Activated CD4-positive, alpha-beta T cell treated with anti-CD3 and anti-CD28 coated beads, Interleukin-2, amount 10 ng/mL, durations not matched to agents 7 days and 5 days (primary cell): ENCODE measurements at regions not wholly inside any gene's neighbourhood (a gene's known extent, or its start where the extent isn't known, plus 50 kb on each side); places are given as distances from the start of the nearest gene placed in this dataset.

Experiments used
- CTCF ChIA-PET: fragments of 350-600 bp; sonication (Branson Sonifier 250); formaldehyde crosslinking; loops from one replicate; lab custom pipeline; 2021; ENCODE audit warnings: antibody characterized with exemption; lab: Charles Lee
- POLR2A ChIA-PET: fragments of 350-600 bp; sonication (Branson Sonifier 250); formaldehyde crosslinking; loops from one replicate; lab custom pipeline; 2021; ENCODE audit warnings: antibody characterized with exemption; lab: Charles Lee
- DNase-seq: peaks from one replicate; pipeline ENCODE4 v3.0.0-alpha.2; 2020
- H3K27ac Mint-ChIP-seq: one replicate; pipeline ENCODE4 v1.8.0; 2021; ENCODE audit warnings: mild to moderate bottlenecking, moderate library complexity, mixed read lengths
- H3K27me3 Mint-ChIP-seq: one replicate; pipeline ENCODE4 v1.8.0; 2021; ENCODE audit warnings: mixed read lengths
- H3K36me3 Mint-ChIP-seq: one replicate; pipeline ENCODE4 v1.8.0; 2021; ENCODE audit warnings: low read depth, mixed read lengths
- H3K4me1 Mint-ChIP-seq: one replicate; pipeline ENCODE4 v1.8.0; 2021; ENCODE audit warnings: mixed read lengths
- H3K4me3 Mint-ChIP-seq: one replicate; pipeline ENCODE4 v1.8.0; 2021; ENCODE audit warnings: mild to moderate bottlenecking, moderate library complexity, mixed read lengths
- H3K9me3 Mint-ChIP-seq: one replicate; pipeline ENCODE4 v1.8.0; 2021; ENCODE audit warnings: mixed read lengths

- Mint-ChIP-seq H3K9me3 (peaks cover 2% of the 10 kb centered on the region), H3K4me1 (no peaks in the 10 kb centered on the region), H3K27me3 (peaks cover 3% of the 10 kb centered on the region), H3K4me3 (no peak overlapping the region), H3K27ac (no peak overlapping the region), H3K36me3 (no peaks in the 10 kb centered on the region)
- CTCF ChIA-PET, result no interaction called here
- no peak for DNase-seq
- POLR2A ChIA-PET, result no interaction called here
Observed at GRCh38 chr2:133674066-133674432, 105.8 kb upstream of the NCKAP5 start.

GRCh38 chr2:133674433-133675331, 106.4 kb upstream of the NCKAP5 start:
- Mint-ChIP-seq H3K9me3 (no peaks in the 10 kb centered on the region), H3K36me3 (no peaks in the 10 kb centered on the region), H3K4me1 (no peaks in the 10 kb centered on the region), H3K4me3 (no peak overlapping the region), H3K27ac (no peak overlapping the region), H3K27me3 (peaks cover 3% of the 10 kb centered on the region)
- POLR2A ChIA-PET, result no interaction called here
- CTCF ChIA-PET, result no interaction called here
- no peak for DNase-seq

- ChIA-PET POLR2A (no interaction called here), CTCF (interaction anchor here (1.1 kb wide), 1 partner anchor 14 kb away, joined by 3 read pairs; no protein-coding TSS in a partner anchor)
- no peak overlapping the region for H3K27ac Mint-ChIP-seq
- no peaks in the 10 kb centered on the region for H3K36me3 Mint-ChIP-seq
- DNase-seq, result no peak
- H3K9me3 Mint-ChIP-seq, result no peaks in the 10 kb centered on the region
- H3K27me3 Mint-ChIP-seq, result peaks cover 3% of the 10 kb centered on the region
- no peak overlapping the region for H3K4me3 Mint-ChIP-seq
- no peaks in the 10 kb centered on the region for H3K4me1 Mint-ChIP-seq
Observed at GRCh38 chr2:133676392-133677130, 108.3 kb upstream of the NCKAP5 start.

DNA sequence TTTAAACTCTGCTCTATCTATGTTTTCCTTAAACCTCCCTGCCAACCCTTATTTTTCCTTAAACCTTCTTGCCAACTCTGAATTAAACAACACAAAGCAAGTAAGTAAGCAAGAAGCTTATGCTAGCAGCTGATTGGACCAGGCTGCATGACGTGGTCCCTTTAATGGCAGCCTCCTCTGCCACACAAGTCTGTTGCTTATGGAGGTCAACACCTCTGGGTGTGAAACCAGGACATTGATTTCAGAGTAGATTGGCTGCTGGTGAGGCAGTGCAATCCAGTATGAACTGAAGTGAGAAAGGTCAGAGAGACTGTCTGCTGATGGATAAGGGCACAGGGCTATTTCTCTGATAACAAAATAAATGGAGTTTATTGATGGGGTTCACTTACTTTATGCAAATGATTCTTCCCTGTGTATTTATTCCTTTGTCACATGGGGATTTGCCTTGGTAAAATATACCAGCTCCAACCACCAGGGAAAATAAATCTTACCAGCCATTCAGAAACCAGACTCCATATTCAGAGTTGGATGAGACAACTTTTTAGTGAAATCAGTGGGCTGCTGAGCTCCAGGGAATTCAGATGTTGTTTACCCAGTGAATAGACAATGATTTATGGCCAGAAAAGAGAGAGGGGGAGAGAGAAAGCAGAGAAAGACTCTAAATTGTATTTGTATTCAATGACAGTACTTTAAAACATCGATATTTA, 112.2 kb upstream of the NCKAP5 start:
- ChIA-PET CTCF (interaction anchor here (0.5 kb wide), 1 partner anchor 1247 kb away, joined by 3 read pairs; no protein-coding TSS in a partner anchor), POLR2A (no interaction called here)
- no peaks in the 10 kb centered on the region for H3K9me3 Mint-ChIP-seq
- peaks cover 2% of the 10 kb centered on the region for H3K27me3 Mint-ChIP-seq
- no peak overlapping the region for H3K27ac Mint-ChIP-seq
- H3K4me3 Mint-ChIP-seq, result no peak overlapping the region
- DNase-seq, result no peak
- no peaks in the 10 kb centered on the region for H3K36me3 Mint-ChIP-seq
- H3K4me1 Mint-ChIP-seq, result no peaks in the 10 kb centered on the region

- no peak overlapping the region for H3K27ac Mint-ChIP-seq
- POLR2A ChIA-PET, result no interaction called here
- H3K36me3 Mint-ChIP-seq, result no peaks in the 10 kb centered on the region
- no peaks in the 10 kb centered on the region for H3K4me1 Mint-ChIP-seq
- no peaks in the 10 kb centered on the region for H3K27me3 Mint-ChIP-seq
- DNase-seq, result no peak
- no peaks in the 10 kb centered on the region for H3K9me3 Mint-ChIP-seq
- CTCF ChIA-PET, result interaction anchor here (1.0 kb wide), 1 partner anchor 9 kb away, joined by 3 read pairs; no protein-coding TSS in a partner anchor
- H3K4me3 Mint-ChIP-seq, result no peak overlapping the region
Observed at GRCh38 chr2:133682347-133682746, 114.1 kb upstream of the NCKAP5 start.

GRCh38 chr2:133682906-133683305, 114.6 kb upstream of the NCKAP5 start:
- no peaks in the 10 kb centered on the region for H3K27me3 Mint-ChIP-seq
- H3K27ac Mint-ChIP-seq, result no peak overlapping the region
- H3K4me3 Mint-ChIP-seq, result no peak overlapping the region
- H3K36me3 Mint-ChIP-seq, result no peaks in the 10 kb centered on the region
- no peaks in the 10 kb centered on the region for H3K4me1 Mint-ChIP-seq
- H3K9me3 Mint-ChIP-seq, result no peaks in the 10 kb centered on the region
- ChIA-PET POLR2A (no interaction called here), CTCF (interaction anchor here (1.0 kb wide), 1 partner anchor 8 kb away, joined by 3 read pairs; no protein-coding TSS in a partner anchor)
- DNase-seq, result no peak

- Mint-ChIP-seq H3K4me3 (no peak overlapping the region), H3K27me3 (no peaks in the 10 kb centered on the region), H3K36me3 (no peaks in the 10 kb centered on the region), H3K4me1 (no peaks in the 10 kb centered on the region), H3K27ac (no peak overlapping the region), H3K9me3 (no peaks in the 10 kb centered on the region)
- DNase-seq, result no peak
- ChIA-PET CTCF (no interaction called here), POLR2A (no interaction called here)
Observed at GRCh38 chr2:133685636-133686215, 117.5 kb upstream of the NCKAP5 start.

- ChIA-PET CTCF (interaction anchor here (0.7 to 1.2 kb wide), 3 partner anchors 9 to 722 kb away, joined by 3 read pairs; no protein-coding TSS in a partner anchor), POLR2A (no interaction called here)
- Mint-ChIP-seq H3K36me3 (no peaks in the 10 kb centered on the region), H3K9me3 (no peaks in the 10 kb centered on the region), H3K4me3 (no peak overlapping the region), H3K27ac (no peak overlapping the region), H3K27me3 (peaks cover 2% of the 10 kb centered on the region), H3K4me1 (no peaks in the 10 kb centered on the region)
- no peak for DNase-seq
Observed at GRCh38 chr2:133690780-133691179, 122.5 kb upstream of the NCKAP5 start.

DNA sequence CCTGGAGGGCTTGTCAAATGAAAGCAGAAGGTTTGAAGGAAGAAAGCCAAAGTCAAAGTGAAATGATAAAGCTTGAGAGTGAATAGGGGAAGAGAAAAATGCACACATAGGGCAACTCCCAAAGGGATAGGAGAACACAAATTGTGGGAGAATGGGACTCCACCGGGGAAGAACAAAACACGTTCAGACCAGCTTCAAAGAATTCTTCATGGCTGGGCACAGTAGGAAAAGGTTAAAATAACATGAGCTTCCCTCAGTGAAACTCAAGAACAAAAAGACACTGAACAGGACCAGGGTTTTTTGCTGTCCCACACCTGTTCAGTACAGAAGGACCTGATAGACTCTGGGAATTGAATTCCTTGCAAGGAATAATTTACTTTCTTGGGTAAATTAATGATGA, 123.1 kb upstream of the NCKAP5 start:
- Mint-ChIP-seq H3K27me3 (peaks cover 2% of the 10 kb centered on the region), H3K9me3 (no peaks in the 10 kb centered on the region), H3K36me3 (no peaks in the 10 kb centered on the region), H3K27ac (no peak overlapping the region), H3K4me1 (no peaks in the 10 kb centered on the region), H3K4me3 (no peak overlapping the region)
- ChIA-PET POLR2A (no interaction called here), CTCF (interaction anchor here (1.1 to 1.2 kb wide), 2 partner anchors 9 to 14 kb away, joined by 3 read pairs; no protein-coding TSS in a partner anchor)
- DNase-seq, result no peak

- H3K4me1 Mint-ChIP-seq, result no peaks in the 10 kb centered on the region
- no peak overlapping the region for H3K4me3 Mint-ChIP-seq
- no peaks in the 10 kb centered on the region for H3K36me3 Mint-ChIP-seq
- ChIA-PET POLR2A (no interaction called here), CTCF (no interaction called here)
- DNase-seq, result no peak
- H3K9me3 Mint-ChIP-seq, result peaks cover 4% of the 10 kb centered on the region
- no peak overlapping the region for H3K27ac Mint-ChIP-seq
- no peaks in the 10 kb centered on the region for H3K27me3 Mint-ChIP-seq
Observed at GRCh38 chr2:133705287-133705686, 137.0 kb upstream of the NCKAP5 start.

GRCh38 chr2:133710613-133711012, 142.3 kb upstream of the NCKAP5 start:
- no peak overlapping the region for H3K27ac Mint-ChIP-seq
- DNase-seq, result no peak
- H3K4me3 Mint-ChIP-seq, result no peak overlapping the region
- H3K4me1 Mint-ChIP-seq, result no peaks in the 10 kb centered on the region
- POLR2A ChIA-PET, result no interaction called here
- H3K36me3 Mint-ChIP-seq, result no peaks in the 10 kb centered on the region
- CTCF ChIA-PET, result no interaction called here
- no peaks in the 10 kb centered on the region for H3K27me3 Mint-ChIP-seq
- H3K9me3 Mint-ChIP-seq, result peaks cover 4% of the 10 kb centered on the region

GRCh38 chr2:133711201-133711600, 142.9 kb upstream of the NCKAP5 start:
- ChIA-PET POLR2A (no interaction called here), CTCF (no interaction called here)
- DNase-seq, result no peak
- Mint-ChIP-seq H3K36me3 (no peaks in the 10 kb centered on the region), H3K4me3 (no peak overlapping the region), H3K9me3 (peaks cover 4% of the 10 kb centered on the region), H3K4me1 (no peaks in the 10 kb centered on the region), H3K27ac (no peak overlapping the region), H3K27me3 (no peaks in the 10 kb centered on the region)
